Stimulated activated CD4-positive, alpha-beta T cell treated with anti-CD3 and anti-CD28 coated beads, Interleukin-4, amount 100 ng/mL, for 1 hour (primary cell): ENCODE measurements at regions not wholly inside any gene's neighbourhood (a gene's known extent, or its start where the extent isn't known, plus 50 kb on each side); places are given as distances from the start of the nearest gene placed in this dataset.
A peak's percentile ranks its signal among the peaks of the same experiment; 100 is the strongest.
"Not testable (repeated sequence)": the region's sequence is repeated elsewhere in the genome, so short reads cannot be mapped to it uniquely, and the experiment has no call there.

Source experiments
- DNase-seq: peaks from one replicate; pipeline ENCODE4 v3.0.0-alpha.2; 2020

DNA sequence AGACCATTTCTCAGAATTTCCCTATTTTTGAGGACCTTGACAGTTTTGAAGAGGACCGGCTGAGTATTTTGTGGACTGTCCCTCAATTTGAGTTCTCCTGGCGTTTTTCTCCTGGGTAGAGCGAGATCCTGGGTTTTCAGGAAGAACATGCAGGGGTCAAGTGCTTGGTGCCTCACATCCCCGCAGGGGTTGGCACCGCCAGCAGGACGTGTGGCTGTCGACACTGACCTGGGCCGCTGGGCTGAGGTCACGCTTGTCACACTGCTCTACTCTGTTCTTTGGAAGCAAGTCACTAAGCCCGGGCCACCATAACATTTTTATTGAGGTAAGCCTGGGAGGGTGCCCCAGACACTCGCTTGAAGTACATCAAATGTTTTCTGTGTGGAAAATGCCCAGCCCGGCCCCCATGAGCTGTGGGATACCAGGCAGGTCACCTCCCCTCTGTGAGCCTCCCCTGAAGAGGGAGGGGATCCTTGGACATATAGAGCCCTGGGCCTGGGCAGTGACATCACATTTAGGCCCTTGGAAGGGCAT, 112.0 kb downstream of the NPIPB11 start:
- DNase-seq: not testable (repeated sequence)

GRCh38 chr16:29293545-29293944, 113.0 kb downstream of the NPIPB11 start:
- not testable (repeated sequence) for DNase-seq

- DNase-seq: not testable (repeated sequence)
These were observed 113.5 kb downstream of the NPIPB11 start for GRCh38 chr16:29292952-29293471.

- DNase-seq: not testable (repeated sequence)
These were observed 114.9 kb downstream of the NPIPB11 start for GRCh38 chr16:29291329-29292271.

DNA sequence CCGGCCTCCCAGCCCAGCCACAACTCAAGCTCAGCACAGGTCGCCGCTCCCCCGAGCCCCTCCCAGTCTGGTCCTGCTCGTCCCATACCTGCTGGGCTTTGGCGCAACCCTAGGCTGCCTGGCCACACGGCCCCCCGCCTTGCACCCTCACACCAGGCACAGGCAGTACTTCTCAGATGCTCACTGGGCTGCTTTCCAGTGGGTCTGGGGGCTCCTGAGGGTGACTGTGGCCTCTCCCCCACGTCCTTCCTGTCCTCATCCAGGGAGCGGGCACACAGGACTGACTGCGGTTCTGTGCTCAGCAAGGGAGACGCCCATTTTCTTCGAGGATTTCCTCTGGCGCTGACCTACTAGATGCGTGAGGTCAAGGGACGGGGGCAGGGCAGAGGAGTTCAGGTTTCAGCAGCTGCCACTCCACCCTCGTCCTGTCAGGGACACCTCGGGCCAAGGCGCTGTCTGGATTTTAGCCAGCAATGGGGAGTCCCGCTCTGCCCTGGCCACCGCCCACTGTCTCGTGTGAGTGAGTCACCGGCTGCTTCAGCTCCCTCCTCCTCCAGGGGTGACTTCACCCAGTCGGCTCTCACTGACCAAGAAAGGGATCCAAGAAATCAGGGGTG, 115.8 kb downstream of the NPIPB11 start:
- peak; percentile 64 for DNase-seq

- DNase-seq: not testable (repeated sequence)
These were observed 116.8 kb downstream of the NPIPB11 start for GRCh38 chr16:29289516-29290239.

DNA sequence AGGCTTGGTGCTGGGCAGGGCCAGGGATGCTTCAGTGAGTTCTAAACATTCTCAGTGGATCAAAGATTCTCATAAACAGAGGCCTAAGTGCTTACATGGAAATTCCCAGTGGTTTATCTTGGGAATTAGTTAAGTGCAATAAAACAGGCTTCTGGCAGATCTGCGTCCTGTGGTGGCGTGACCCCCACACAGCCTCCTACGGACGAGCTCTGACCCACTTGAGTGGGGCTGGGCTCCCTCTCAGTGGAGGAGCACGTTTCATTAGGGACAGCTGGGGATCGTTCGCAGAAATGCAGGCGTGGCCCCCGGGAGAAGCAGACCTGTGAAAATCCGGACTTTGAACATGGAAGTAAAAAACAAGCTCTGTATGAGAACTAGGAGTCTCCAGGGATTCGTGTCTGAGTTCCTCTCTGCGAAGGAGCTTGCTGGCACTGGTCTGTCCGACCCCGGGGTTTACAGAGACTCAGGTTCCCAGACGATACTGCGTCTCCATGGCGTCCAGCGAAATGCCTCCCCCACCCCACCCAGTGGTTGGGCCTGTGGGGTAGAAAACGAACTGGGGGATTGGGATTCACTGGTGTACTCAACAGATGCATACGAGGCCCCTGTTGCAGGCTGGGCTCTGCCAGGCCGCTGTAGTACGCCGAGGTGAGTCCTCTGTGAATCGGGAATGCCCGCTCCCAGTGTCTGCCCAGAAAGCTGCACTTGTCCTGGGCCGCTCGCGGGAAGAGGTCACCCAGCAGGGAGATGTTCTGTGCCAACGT, 117.6 kb downstream of the NPIPB11 start:
- not testable (repeated sequence) for DNase-seq

- DNase-seq: not testable (repeated sequence)
These were observed 118.5 kb downstream of the NPIPB11 start for GRCh38 chr16:29287871-29288535.

- DNase-seq: not testable (repeated sequence)
These were observed 119.3 kb downstream of the NPIPB11 start for GRCh38 chr16:29287246-29287645.

DNA sequence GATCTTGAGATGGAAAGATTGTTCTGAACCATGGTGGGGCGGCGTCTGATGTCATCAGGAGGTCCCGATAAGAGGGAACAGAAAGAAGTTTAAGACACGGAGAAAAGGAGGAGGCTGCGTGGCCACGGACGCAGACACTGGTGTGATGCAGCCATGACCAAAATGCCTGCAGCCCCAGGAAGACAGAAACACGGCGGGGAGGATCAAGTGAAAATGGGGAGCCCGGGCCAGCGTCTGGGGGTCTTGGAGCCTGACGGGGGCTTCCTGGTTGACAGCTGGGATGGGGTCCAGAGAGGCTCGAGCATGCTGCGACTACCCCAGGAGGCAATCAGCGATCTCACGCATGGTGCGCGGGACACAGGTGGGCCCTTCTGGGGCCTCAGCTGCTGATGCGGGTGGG, 119.7 kb downstream of the NPIPB11 start:
- DNase-seq: not testable (repeated sequence)

DNA sequence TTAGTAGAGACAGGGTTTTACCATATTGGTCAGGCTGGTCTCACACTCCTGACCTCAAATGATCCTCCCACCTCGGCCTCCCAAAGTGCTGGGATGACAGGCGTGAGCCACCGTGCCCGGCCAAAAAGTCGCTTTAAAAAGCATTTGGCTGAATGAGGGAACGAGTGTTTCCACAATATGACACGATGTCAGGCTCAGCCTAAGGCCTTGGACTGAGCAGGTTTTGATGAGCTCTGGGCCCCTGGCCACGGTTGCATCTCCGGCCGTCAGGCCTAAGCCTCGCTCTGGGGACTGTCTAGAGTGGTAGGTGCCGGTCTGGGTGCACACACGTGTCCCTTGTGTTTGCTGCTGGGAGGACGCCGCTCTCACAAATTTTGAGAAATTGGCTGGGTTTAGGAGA, 120.3 kb downstream of the NPIPB11 start:
- not testable (repeated sequence) for DNase-seq

- not testable (repeated sequence) for DNase-seq
These were observed 121.2 kb downstream of the NPIPB11 start for GRCh38 chr16:29285151-29285885.

DNA sequence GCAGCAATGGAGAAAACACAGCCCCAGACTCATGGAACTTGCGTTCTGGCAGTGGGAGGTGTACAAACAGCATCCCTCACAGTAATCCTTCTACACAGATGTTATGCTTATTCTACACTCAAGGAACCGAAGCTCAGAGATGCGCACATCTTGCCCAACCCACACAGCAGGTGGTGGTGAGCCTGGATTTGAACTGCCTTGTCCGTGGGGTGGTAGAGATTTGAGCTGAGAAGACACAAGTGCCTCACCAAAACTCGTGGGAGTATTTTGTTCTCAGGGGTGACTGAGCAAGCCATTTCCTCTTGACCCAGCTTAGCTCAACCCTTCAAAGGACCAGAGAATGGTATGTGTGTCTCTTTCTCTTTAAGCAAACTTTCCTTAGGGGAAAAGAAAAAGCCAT, 121.8 kb downstream of the NPIPB11 start:
- DNase-seq: not testable (repeated sequence)

- DNase-seq: not testable (repeated sequence)
These were observed 122.4 kb downstream of the NPIPB11 start for GRCh38 chr16:29284159-29284558.

DNA sequence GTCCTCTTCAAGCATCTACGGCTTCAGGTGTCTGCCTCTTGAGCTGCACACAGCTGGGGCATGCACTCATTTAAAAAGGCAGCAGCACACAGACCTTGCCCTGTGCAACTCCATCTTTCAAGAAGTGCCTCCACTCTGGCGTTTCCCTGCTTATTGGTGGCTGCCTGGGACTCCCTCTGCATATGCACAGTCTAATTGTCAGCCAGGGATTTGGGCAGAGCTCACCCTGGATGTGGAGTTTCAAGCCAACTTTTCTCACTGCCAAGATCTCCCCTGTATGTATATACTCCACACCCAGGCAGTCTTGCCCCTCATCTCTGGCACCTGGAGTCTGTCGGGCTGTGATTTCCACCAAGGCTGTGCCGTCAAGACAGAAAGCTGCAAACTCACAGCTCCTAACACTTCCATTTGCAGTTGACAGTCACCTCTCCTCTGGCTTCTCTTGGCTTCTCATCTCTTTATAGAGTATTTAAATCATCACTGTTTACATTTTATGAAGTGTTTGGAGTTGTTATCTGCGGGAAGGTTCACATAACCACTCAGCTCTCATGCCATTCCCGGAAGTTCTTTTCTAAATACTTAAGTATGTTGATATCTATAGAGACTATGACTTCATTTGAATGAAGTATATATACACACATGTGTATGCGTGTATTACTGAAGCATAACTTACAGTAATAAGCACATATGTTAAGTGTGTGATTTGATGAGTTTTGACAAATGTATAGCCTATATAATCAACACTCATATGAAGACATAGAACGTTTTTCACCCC, 128.2 kb downstream of the NPIPB11 start:
- not testable (repeated sequence) for DNase-seq

GRCh38 chr16:29276446-29276845, 130.1 kb downstream of the NPIPB11 start:
- not testable (repeated sequence) for DNase-seq

GRCh38 chr16:29274055-29275035, 132.2 kb downstream of the NPIPB11 start:
- DNase-seq: not testable (repeated sequence)

DNA sequence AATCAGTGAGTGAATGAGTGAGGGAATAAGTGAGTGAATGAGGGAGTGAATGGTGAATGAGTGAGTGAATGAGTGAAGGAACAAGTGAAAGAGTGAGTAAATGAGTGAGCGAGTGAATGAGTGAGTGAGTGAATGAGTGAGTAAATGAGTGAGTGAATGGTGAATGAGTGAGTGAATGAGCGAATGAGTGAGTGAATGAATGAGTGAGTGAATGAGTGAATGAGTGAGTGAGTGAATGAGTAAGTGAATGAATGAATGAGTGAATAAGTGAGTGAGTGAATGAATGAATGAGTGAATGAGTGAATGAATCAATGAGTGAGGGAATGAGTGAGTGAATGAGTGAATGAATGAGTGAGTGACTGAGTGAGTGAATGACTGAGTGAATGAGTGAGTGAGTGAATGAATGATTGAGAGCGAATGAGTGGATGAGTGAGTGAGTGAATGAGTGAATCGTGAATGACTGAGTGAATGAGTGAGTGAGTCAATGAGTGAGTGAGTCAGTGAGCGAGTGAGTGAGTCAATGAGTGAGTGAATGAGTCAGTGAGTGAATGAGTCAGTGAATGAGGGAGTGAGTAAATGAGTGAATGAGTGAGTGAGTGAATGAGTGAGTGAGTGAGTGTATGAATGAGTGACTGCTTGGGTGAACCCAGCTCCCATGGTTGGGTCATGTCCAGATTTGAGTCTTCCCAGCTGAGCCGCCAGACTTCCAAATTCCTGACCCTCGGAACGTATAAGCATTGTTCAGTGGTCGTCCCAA, 133.0 kb downstream of the NPIPB11 start:
- not testable (repeated sequence) for DNase-seq
